ENCODE measurements at regions not wholly inside any gene's neighbourhood (a gene's known extent, or its start where the extent isn't known, plus 50 kb on each side); places are given as distances from the start of the nearest gene placed in this dataset.
"Not testable (repeated sequence)": the region's sequence is repeated elsewhere in the genome, so short reads cannot be mapped to it uniquely, and the experiment has no call there.

GRCh38 chr11:122412581-122412980, 242.9 kb upstream of the UBASH3B start:
- DNase-seq = no peak
- no peak overlapping the region for H3K4me3 Mint-ChIP-seq
- no peaks in the 10 kb centered on the region for H3K27me3 Mint-ChIP-seq (ENCODE audit: low read depth, poor library complexity)
- peaks cover 57% of the 10 kb centered on the region for H3K9me3 Mint-ChIP-seq
- peaks cover 5% of the 10 kb centered on the region for H3K36me3 Mint-ChIP-seq (ENCODE audit: low read depth)
- TF ChIP-seq CTCF (IDR thresholded peaks at IDR 0.05) = no peak
- no peaks in the 10 kb centered on the region for H3K4me1 Mint-ChIP-seq
- no peak overlapping the region for H3K27ac Mint-ChIP-seq

GRCh38 chr11:122406466-122406865, 249.1 kb upstream of the UBASH3B start:
- DNase-seq = no peak
- Mint-ChIP-seq H3K36me3 (ENCODE audit: low read depth) (no peaks in the 10 kb centered on the region), H3K27ac (no peak overlapping the region), H3K4me1 (no peaks in the 10 kb centered on the region), H3K9me3 (peaks cover 15% of the 10 kb centered on the region), H3K27me3 (ENCODE audit: low read depth, poor library complexity) (peaks cover 3% of the 10 kb centered on the region), H3K4me3 (no peak overlapping the region)
- no peak for TF ChIP-seq CTCF (IDR thresholded peaks at IDR 0.05)

- no peak for DNase-seq
- Mint-ChIP-seq H3K4me3 (no peak overlapping the region), H3K27ac (no peak overlapping the region), H3K4me1 (no peaks in the 10 kb centered on the region), H3K9me3 (peaks cover 7% of the 10 kb centered on the region), H3K36me3 (ENCODE audit: low read depth) (no peaks in the 10 kb centered on the region), H3K27me3 (ENCODE audit: low read depth, poor library complexity) (peaks cover 3% of the 10 kb centered on the region)
- no peak for TF ChIP-seq CTCF (IDR thresholded peaks at IDR 0.05)
Observed at GRCh38 chr11:122405547-122406341, 249.8 kb upstream of the UBASH3B start.

GRCh38 chr11:122404571-122404970, 251.0 kb upstream of the UBASH3B start:
- Mint-ChIP-seq H3K27me3 (ENCODE audit: low read depth, poor library complexity) (peaks cover 3% of the 10 kb centered on the region), H3K4me3 (no peak overlapping the region), H3K9me3 (no peaks in the 10 kb centered on the region), H3K36me3 (ENCODE audit: low read depth) (no peaks in the 10 kb centered on the region), H3K4me1 (no peaks in the 10 kb centered on the region), H3K27ac (no peak overlapping the region)
- no peak for TF ChIP-seq CTCF (IDR thresholded peaks at IDR 0.05)
- no peak for DNase-seq

GRCh38 chr11:122401581-122401980, 253.9 kb upstream of the UBASH3B start:
- not testable (repeated sequence) for H3K27ac Mint-ChIP-seq; H3K4me3 Mint-ChIP-seq; H3K36me3 Mint-ChIP-seq (ENCODE audit: low read depth); DNase-seq; H3K9me3 Mint-ChIP-seq; H3K27me3 Mint-ChIP-seq (ENCODE audit: low read depth, poor library complexity); H3K4me1 Mint-ChIP-seq

GRCh38 chr11:122399375-122399774, 256.1 kb upstream of the UBASH3B start:
- Mint-ChIP-seq H3K4me3 (no peak overlapping the region), H3K27me3 (ENCODE audit: low read depth, poor library complexity) (no peaks in the 10 kb centered on the region), H3K27ac (no peak overlapping the region), H3K36me3 (ENCODE audit: low read depth) (no peaks in the 10 kb centered on the region), H3K4me1 (peaks cover 8% of the 10 kb centered on the region), H3K9me3 (no peaks in the 10 kb centered on the region)
- DNase-seq = no peak
- no peak for TF ChIP-seq CTCF (IDR thresholded peaks at IDR 0.05)
